Panc1 (cell line): ENCODE measurements at regions not wholly inside any gene's neighbourhood (a gene's known extent, or its start where the extent isn't known, plus 50 kb on each side); places are given as distances from the start of the nearest gene placed in this dataset.

ENCODE experiments used
- CTCF ChIP-seq: fragments of 450-650 bp; IDR thresholded peaks from 2 replicates; pipeline ENCODE4 v1.5.1; 2017; ENCODE audit warnings: mild to moderate bottlenecking
- POLR2AphosphoS5 ChIP-seq: IDR thresholded peaks from 2 replicates; pipeline ENCODE4 v1.6.1; 2012; ENCODE audit warnings: mild to moderate bottlenecking, low read depth, low read length, moderate library complexity
- REST ChIP-seq, 2 experiments: IDR thresholded peaks; 2 replicates each; pipeline ENCODE4 v1.6.1; 2011 to 2012; ENCODE audit warnings: low read depth in 2 of 2, control low read depth in 1 of 2, low read length in 1 of 2, mild to moderate bottlenecking in 1 of 2, moderate library complexity in 1 of 2; ENCODE audit not compliant: insufficient read depth in 1 of 2
- TCF7L2 ChIP-seq: IDR thresholded peaks from 2 replicates; pipeline ENCODE4 v1.6.1; 2011; ENCODE audit warnings: mild to moderate bottlenecking, low read depth, low read length, inconsistent platforms

- no peak for TF ChIP-seq CTCF
- no peak for TF ChIP-seq REST (IDR thresholded peaks at IDR 0.05; ENCODE audit: insufficient read depth in 1 of 2, low read depth in 2 of 2, low read length in 1 of 2)
- no peak for TF ChIP-seq POLR2AphosphoS5
- TF ChIP-seq TCF7L2, result no peak
Measured at GRCh38 chr2:8543383-8544170, 138.3 kb upstream of the ID2 start.
